ENCODE measurements at regions not wholly inside any gene's neighbourhood (a gene's known extent, or its start where the extent isn't known, plus 50 kb on each side); places are given as distances from the start of the nearest gene placed in this dataset.

DNA sequence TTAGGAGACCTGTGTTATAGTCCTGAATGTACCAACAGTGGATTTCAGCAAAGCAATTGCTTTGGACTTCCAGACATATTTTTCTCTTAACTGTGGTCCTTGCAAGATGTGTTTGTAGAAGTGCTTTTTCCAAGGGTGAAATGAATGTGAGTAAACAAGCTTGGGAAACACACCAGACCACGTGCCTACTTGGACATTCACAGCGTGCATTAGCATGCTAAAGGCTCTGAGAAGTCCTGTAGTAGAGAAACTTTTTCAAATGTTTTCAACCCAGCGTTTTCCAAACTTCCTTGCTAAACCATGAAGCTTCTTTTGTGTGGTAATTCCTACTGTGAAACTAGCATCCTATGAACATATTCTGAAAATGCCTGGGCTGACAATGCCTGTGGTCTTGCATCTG lies 91.2 kb upstream of the DBX1 start:
- peaks cover 16% of the 10 kb centered on the region for H3K4me1 ChIP-seq (ENCODE audit: control insufficient read depth, insufficient read depth, low read length)
- no peak overlapping the region for H3K27ac ChIP-seq (ENCODE audit: insufficient read depth, low read depth, low read length, poor library complexity, severe bottlenecking)
- H3K4me3 ChIP-seq (ENCODE audit: insufficient read depth, low read depth, low read length) = no peak overlapping the region
- H3K9me3 ChIP-seq (ENCODE audit: control insufficient read depth, low read length) = no peaks in the 10 kb centered on the region
- no peaks in the 10 kb centered on the region for H3K36me3 ChIP-seq (ENCODE audit: control insufficient read depth, insufficient read depth, low read length)
- H3K27me3 ChIP-seq (ENCODE audit: control insufficient read depth, insufficient read depth, low read length, poor library complexity, severe bottlenecking) = peaks cover 20% of the 10 kb centered on the region
- WGBS, 2 experiments = 80 to 85% methylated on average over 3 of the region's 3 CpGs

DNA sequence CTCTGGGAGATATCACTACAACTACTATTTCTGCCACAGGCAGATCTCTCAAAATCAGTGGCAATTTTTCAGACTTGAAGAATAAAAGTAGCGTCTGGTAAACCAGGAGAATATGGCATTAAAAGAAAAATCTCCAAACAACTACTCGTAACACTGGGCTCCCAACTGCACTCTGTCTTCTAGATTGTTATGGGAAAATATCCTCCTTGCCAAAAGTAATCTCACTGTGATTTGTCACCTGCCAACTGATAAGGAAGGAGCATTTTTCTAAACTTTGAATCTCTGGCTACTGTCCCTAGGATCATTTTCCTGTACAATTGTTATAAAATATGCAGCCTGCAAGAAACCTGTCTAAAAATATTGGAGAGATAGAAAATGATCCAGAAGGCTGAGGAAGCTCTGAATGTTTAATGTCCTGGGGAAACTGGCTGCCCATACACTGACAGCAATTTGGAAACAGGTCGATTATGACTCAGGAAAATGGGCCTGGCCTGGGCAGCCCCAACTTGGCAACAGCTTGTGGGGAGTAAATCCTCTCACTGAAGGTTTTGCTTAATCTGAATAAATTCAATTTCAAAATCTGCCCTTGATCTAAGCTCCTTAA lies 90.5 kb upstream of the DBX1 start:
- Histone ChIP-seq H3K9me3 (ENCODE audit: control insufficient read depth, low read length) (no peaks in the 10 kb centered on the region), H3K36me3 (ENCODE audit: control insufficient read depth, insufficient read depth, low read length) (no peaks in the 10 kb centered on the region), H3K27me3 (ENCODE audit: control insufficient read depth, insufficient read depth, low read length, poor library complexity, severe bottlenecking) (peaks cover 20% of the 10 kb centered on the region), H3K27ac (ENCODE audit: insufficient read depth, low read depth, low read length, poor library complexity, severe bottlenecking) (no peak overlapping the region), H3K4me3 (ENCODE audit: insufficient read depth, low read depth, low read length) (no peak overlapping the region), H3K4me1 (ENCODE audit: control insufficient read depth, insufficient read depth, low read length) (peaks cover 18% of the 10 kb centered on the region)
- 85 to 91% methylated on average over 3 of the region's 3 CpGs for WGBS, 2 experiments

DNA sequence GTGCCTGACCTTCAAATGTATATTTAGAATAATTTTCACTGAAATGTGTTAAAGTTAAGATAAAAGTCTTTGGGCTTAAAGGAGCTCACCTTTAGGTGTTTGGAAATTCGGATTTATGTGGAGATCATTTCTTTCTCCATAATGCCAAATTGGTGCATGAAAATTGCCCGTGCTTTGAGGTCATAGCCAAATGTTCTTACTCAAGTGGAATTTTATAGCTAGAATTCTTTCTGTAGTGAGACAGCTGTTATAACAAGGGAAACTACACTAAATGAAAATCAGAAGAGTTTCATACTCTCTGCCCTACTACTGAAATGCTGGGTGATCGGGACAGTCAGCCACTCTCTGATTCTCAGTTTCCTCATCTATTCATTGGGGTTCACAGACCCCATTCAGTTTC lies 89.5 kb upstream of the DBX1 start:
- peaks cover 14% of the 10 kb centered on the region for H3K27me3 ChIP-seq (ENCODE audit: control insufficient read depth, insufficient read depth, low read length, poor library complexity, severe bottlenecking)
- WGBS, 2 experiments = 87 to 91% methylated on average over 3 of the region's 3 CpGs
- H3K4me3 ChIP-seq (ENCODE audit: insufficient read depth, low read depth, low read length) = no peak overlapping the region
- peaks cover 18% of the 10 kb centered on the region for H3K4me1 ChIP-seq (ENCODE audit: control insufficient read depth, insufficient read depth, low read length)
- no peak overlapping the region for H3K27ac ChIP-seq (ENCODE audit: insufficient read depth, low read depth, low read length, poor library complexity, severe bottlenecking)
- H3K36me3 ChIP-seq (ENCODE audit: control insufficient read depth, insufficient read depth, low read length) = no peaks in the 10 kb centered on the region
- H3K9me3 ChIP-seq (ENCODE audit: control insufficient read depth, low read length) = no peaks in the 10 kb centered on the region

DNA sequence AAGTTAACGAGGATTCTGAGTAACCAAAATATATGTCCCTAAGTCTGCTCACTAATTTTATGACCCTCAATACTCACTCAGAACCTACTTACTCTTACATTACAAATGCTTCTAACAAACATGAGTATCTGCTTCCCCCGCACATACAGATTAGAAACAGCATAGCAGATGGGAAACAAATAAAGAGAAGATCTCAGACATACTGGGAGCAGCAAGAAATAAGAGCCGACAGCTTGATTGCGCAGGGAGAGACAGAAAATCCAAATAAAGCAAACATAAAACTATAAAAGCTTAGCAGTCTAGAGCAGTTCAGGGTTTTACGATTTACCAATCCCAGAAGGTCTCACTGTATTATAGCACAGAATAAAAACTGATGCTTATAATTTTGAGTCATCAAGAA lies 89.1 kb upstream of the DBX1 start:
- H3K4me3 ChIP-seq (ENCODE audit: insufficient read depth, low read depth, low read length) = no peak overlapping the region
- H3K4me1 ChIP-seq (ENCODE audit: control insufficient read depth, insufficient read depth, low read length) = peaks cover 18% of the 10 kb centered on the region
- H3K36me3 ChIP-seq (ENCODE audit: control insufficient read depth, insufficient read depth, low read length) = no peaks in the 10 kb centered on the region
- peaks cover 10% of the 10 kb centered on the region for H3K27me3 ChIP-seq (ENCODE audit: control insufficient read depth, insufficient read depth, low read length, poor library complexity, severe bottlenecking)
- no peaks in the 10 kb centered on the region for H3K9me3 ChIP-seq (ENCODE audit: control insufficient read depth, low read length)
- 91 to 94% methylated on average over 4 to 5 of the region's 5 CpGs for WGBS, 2 experiments
- no peak overlapping the region for H3K27ac ChIP-seq (ENCODE audit: insufficient read depth, low read depth, low read length, poor library complexity, severe bottlenecking)

DNA sequence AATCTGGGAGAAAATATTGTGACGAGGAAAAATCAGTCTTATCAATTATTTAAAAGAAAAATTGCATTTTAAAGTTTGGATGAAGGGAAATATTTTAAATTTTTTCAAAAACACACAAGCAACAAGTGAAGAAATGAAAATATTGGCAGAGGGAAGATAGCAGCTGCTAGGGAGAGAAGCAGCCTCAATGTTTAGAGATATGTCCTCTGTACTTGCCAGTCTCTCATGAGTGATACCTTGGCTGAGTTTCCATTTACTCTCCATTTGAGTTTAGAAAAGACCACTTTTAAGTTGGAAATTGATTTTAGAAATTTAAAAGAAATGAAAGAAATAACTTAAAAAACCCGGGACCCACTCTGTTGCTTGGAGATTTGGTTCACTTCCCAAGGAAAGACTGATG lies 88.6 kb upstream of the DBX1 start:
- Histone ChIP-seq H3K27ac (ENCODE audit: insufficient read depth, low read depth, low read length, poor library complexity, severe bottlenecking) (no peak overlapping the region), H3K27me3 (ENCODE audit: control insufficient read depth, insufficient read depth, low read length, poor library complexity, severe bottlenecking) (peaks cover 8% of the 10 kb centered on the region), H3K9me3 (ENCODE audit: control insufficient read depth, low read length) (no peaks in the 10 kb centered on the region), H3K4me3 (ENCODE audit: insufficient read depth, low read depth, low read length) (no peak overlapping the region), H3K4me1 (ENCODE audit: control insufficient read depth, insufficient read depth, low read length) (peaks cover 18% of the 10 kb centered on the region), H3K36me3 (ENCODE audit: control insufficient read depth, insufficient read depth, low read length) (no peaks in the 10 kb centered on the region)
- 100% methylated on average over 1 of the region's 2 CpGs for WGBS, 2 experiments

DNA sequence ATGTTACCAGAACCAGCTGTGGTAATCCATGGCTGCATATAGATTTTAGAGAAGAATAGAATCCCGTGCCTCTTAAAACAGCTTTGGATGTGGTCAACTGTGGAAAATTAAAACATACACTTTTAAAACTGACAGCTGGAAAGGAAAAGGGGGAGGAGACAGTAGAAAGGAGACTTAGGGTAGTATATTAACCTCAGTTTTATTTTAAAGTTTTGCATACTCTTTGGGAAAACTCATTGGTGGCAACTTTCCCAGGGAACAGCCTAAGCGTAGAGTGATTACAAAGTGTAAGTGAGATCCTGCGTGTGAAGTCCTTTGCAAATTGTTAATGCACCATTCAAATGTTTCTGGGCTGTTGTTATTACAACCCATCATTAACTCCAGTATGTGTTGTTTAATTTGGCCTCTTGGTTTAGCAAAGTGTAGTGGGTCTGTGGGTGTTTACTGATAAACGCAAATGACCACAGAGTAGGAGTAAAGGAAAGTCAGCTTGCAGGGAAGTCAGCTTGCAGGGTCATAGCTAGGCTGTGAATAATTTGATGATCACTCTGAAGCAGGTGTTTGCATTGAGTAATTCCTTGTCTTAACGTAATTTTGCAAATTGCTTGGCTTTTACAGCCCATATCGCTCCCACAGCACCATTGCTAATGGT lies 88.0 kb upstream of the DBX1 start:
- WGBS, 2 experiments = 47 to 50% methylated on average over 5 to 6 of the region's 6 CpGs
- H3K36me3 ChIP-seq (ENCODE audit: control insufficient read depth, insufficient read depth, low read length) = no peaks in the 10 kb centered on the region
- peaks cover 18% of the 10 kb centered on the region for H3K4me1 ChIP-seq (ENCODE audit: control insufficient read depth, insufficient read depth, low read length)
- peaks cover 8% of the 10 kb centered on the region for H3K27me3 ChIP-seq (ENCODE audit: control insufficient read depth, insufficient read depth, low read length, poor library complexity, severe bottlenecking)
- H3K4me3 ChIP-seq (ENCODE audit: insufficient read depth, low read depth, low read length) = no peak overlapping the region
- H3K9me3 ChIP-seq (ENCODE audit: control insufficient read depth, low read length) = no peaks in the 10 kb centered on the region
- no peak overlapping the region for H3K27ac ChIP-seq (ENCODE audit: insufficient read depth, low read depth, low read length, poor library complexity, severe bottlenecking)

DNA sequence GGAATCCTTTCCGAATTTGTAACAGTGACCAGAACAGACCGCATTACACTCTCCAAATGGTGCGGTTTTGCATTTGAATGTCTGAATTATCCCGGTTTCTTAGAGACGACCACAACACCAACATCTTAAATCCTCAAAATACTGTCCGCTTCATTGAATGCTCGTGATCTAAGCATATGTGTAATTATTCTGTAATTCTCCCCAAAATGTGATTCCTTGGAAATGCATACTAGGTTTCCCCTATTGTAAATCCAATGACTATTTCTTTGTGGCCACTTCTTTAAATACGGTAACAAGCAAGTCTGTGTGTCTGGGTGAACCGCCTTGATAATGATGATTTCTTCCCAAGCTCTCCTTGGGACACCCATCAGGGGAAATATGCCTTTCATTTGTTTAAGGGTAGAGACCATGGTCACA lies 87.3 kb upstream of the DBX1 start:
- H3K9me3 ChIP-seq (ENCODE audit: control insufficient read depth, low read length) = no peaks in the 10 kb centered on the region
- peaks cover 18% of the 10 kb centered on the region for H3K4me1 ChIP-seq (ENCODE audit: control insufficient read depth, insufficient read depth, low read length)
- H3K27me3 ChIP-seq (ENCODE audit: control insufficient read depth, insufficient read depth, low read length, poor library complexity, severe bottlenecking) = peaks cover 8% of the 10 kb centered on the region
- H3K4me3 ChIP-seq (ENCODE audit: insufficient read depth, low read depth, low read length) = no peak overlapping the region
- H3K27ac ChIP-seq (ENCODE audit: insufficient read depth, low read depth, low read length, poor library complexity, severe bottlenecking) = no peak overlapping the region
- 11 to 15% methylated on average over 8 to 9 of the region's 9 CpGs for WGBS, 2 experiments
- no peaks in the 10 kb centered on the region for H3K36me3 ChIP-seq (ENCODE audit: control insufficient read depth, insufficient read depth, low read length)

DNA sequence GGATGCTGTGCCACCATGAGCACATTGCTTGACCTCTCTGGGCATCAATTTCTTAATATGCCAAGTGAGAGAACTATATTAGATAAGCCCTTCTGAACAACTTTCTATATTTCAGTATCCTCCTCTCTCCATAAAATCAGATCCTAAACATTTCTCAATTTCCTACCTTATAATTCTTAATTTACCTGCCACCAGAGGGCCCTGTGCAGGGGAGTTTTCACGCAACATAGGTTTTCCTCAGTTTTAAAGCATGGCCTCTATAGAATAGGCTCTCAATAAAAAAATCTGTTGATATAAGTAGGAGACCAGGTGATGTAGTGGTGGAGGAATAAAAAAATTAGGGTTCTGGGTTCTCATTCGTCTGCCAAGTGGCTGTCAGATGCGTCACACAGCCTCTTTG lies 83.7 kb upstream of the DBX1 start:
- H3K27ac ChIP-seq (ENCODE audit: insufficient read depth, low read depth, low read length, poor library complexity, severe bottlenecking) = no peak overlapping the region
- no peaks in the 10 kb centered on the region for H3K36me3 ChIP-seq (ENCODE audit: control insufficient read depth, insufficient read depth, low read length)
- H3K27me3 ChIP-seq (ENCODE audit: control insufficient read depth, insufficient read depth, low read length, poor library complexity, severe bottlenecking) = peaks cover under 1% of the 10 kb centered on the region
- peaks cover 18% of the 10 kb centered on the region for H3K4me1 ChIP-seq (ENCODE audit: control insufficient read depth, insufficient read depth, low read length)
- 94% methylated on average over 3 of the region's 3 CpGs for WGBS, 2 experiments
- no peaks in the 10 kb centered on the region for H3K9me3 ChIP-seq (ENCODE audit: control insufficient read depth, low read length)
- H3K4me3 ChIP-seq (ENCODE audit: insufficient read depth, low read depth, low read length) = no peak overlapping the region

DNA sequence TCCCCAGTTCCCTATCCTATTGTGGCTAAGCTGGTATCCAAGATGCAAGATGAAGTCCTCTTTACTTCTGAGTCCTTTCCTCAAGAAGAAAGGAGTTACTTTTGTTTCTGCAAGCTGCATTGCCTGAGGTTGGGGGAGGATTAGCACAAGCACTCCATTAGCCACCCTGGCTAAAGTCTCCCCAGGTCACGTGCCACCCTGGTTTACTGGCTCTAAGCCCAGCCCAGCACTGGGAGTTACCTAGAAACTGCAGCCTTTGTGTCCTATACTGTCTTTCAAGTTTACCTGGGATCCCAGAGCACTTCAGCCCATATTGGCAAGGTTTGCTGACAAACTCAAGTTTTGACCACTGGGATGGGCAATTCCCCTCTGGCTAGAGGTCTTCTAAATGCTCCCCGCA lies 78.4 kb upstream of the DBX1 start:
- WGBS, 2 experiments = 73% methylated on average over 2 of the region's 2 CpGs
- no peaks in the 10 kb centered on the region for H3K4me1 ChIP-seq (ENCODE audit: control insufficient read depth, insufficient read depth, low read length)

DNA sequence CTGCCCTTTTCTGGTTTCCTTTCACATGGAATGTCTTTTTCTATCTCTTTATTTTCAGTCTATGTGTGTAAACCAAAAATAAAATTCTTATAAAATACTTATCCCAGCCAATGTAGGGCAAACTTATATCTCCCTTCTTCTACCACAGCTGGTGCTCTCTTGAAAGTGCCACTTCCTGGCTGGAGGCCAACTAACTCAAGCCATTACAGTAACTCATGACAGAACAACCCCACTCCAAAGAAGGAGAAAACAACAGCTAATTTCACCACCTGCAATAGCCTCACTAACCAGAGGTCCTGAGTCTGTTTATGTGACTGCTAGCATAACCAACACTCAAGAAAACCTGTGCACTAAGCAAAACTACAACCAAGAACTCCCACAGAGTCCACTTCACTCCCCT lies 74.9 kb upstream of the DBX1 start:
- Histone ChIP-seq H3K27ac (ENCODE audit: insufficient read depth, low read depth, low read length, poor library complexity, severe bottlenecking) (no peak overlapping the region), H3K36me3 (ENCODE audit: control insufficient read depth, insufficient read depth, low read length) (no peaks in the 10 kb centered on the region), H3K4me1 (ENCODE audit: control insufficient read depth, insufficient read depth, low read length) (no peaks in the 10 kb centered on the region), H3K4me3 (ENCODE audit: insufficient read depth, low read depth, low read length) (no peak overlapping the region), H3K9me3 (ENCODE audit: control insufficient read depth, low read length) (peaks cover 3% of the 10 kb centered on the region), H3K27me3 (ENCODE audit: control insufficient read depth, insufficient read depth, low read length, poor library complexity, severe bottlenecking) (no peaks in the 10 kb centered on the region)

More for the DNA sequence above, 78.4 kb upstream of the DBX1 start:
- Histone ChIP-seq H3K36me3 (ENCODE audit: control insufficient read depth, insufficient read depth, low read length) (no peaks in the 10 kb centered on the region), H3K27ac (ENCODE audit: insufficient read depth, low read depth, low read length, poor library complexity, severe bottlenecking) (no peak overlapping the region), H3K4me3 (ENCODE audit: insufficient read depth, low read depth, low read length) (no peak overlapping the region), H3K27me3 (ENCODE audit: control insufficient read depth, insufficient read depth, low read length, poor library complexity, severe bottlenecking) (no peaks in the 10 kb centered on the region), H3K9me3 (ENCODE audit: control insufficient read depth, low read length) (peaks cover 3% of the 10 kb centered on the region)
